GM21529 (cell line): ENCODE measurements at regions not wholly inside any gene's neighbourhood (a gene's known extent, or its start where the extent isn't known, plus 50 kb on each side); places are given as distances from the start of the nearest gene placed in this dataset.

Source experiments
- ATAC-seq: cut with Tn5 transposase; IDR thresholded peaks from one replicate; pipeline ENCODE4 v1.9.1; 2021; ENCODE audit not compliant: unreplicated experiment

- no peak for ATAC-seq
Observed at GRCh38 chr1:29972421-29973053, 736.2 kb downstream of the PTPRU start.

- no peak for ATAC-seq
Observed at GRCh38 chr1:29971703-29972102, 735.4 kb downstream of the PTPRU start.

GRCh38 chr1:29970747-29971325, 734.5 kb downstream of the PTPRU start:
- no peak for ATAC-seq

- ATAC-seq = no peak
Observed at GRCh38 chr1:29969576-29969975, 733.3 kb downstream of the PTPRU start.

- no peak for ATAC-seq
Observed at GRCh38 chr1:29967261-29967660, 730.9 kb downstream of the PTPRU start.

- ATAC-seq = no peak
Observed at GRCh38 chr1:29966526-29967045, 730.3 kb downstream of the PTPRU start.

GRCh38 chr1:29964718-29965533, 728.6 kb downstream of the PTPRU start:
- ATAC-seq = no peak

- ATAC-seq = no peak
Observed at GRCh38 chr1:29963946-29964345, 727.6 kb downstream of the PTPRU start.

GRCh38 chr1:29962831-29963247, 726.5 kb downstream of the PTPRU start:
- ATAC-seq = no peak

- ATAC-seq = no peak
Observed at GRCh38 chr1:29962336-29962735, 726.0 kb downstream of the PTPRU start.

GRCh38 chr1:29961293-29962059, 725.2 kb downstream of the PTPRU start:
- no peak for ATAC-seq

GRCh38 chr1:29960876-29961275, 724.6 kb downstream of the PTPRU start:
- ATAC-seq = no peak

GRCh38 chr1:29960156-29960755, 723.9 kb downstream of the PTPRU start:
- no peak for ATAC-seq

GRCh38 chr1:29959356-29959755, 723.0 kb downstream of the PTPRU start:
- no peak for ATAC-seq

GRCh38 chr1:29958271-29958670, 721.9 kb downstream of the PTPRU start:
- ATAC-seq = no peak

- ATAC-seq = no peak
Observed at GRCh38 chr1:29956349-29957030, 720.2 kb downstream of the PTPRU start.

- ATAC-seq = no peak
Observed at GRCh38 chr1:29954591-29954990, 718.3 kb downstream of the PTPRU start.

- no peak for ATAC-seq
Observed at GRCh38 chr1:29953961-29954360, 717.6 kb downstream of the PTPRU start.

GRCh38 chr1:29949676-29950075, 713.4 kb downstream of the PTPRU start:
- ATAC-seq = no peak

GRCh38 chr1:29948581-29948980, 712.3 kb downstream of the PTPRU start:
- ATAC-seq = no peak
